ENCODE measurements at regions not wholly inside any gene's neighbourhood (a gene's known extent, or its start where the extent isn't known, plus 50 kb on each side); places are given as distances from the start of the nearest gene placed in this dataset.

DNA sequence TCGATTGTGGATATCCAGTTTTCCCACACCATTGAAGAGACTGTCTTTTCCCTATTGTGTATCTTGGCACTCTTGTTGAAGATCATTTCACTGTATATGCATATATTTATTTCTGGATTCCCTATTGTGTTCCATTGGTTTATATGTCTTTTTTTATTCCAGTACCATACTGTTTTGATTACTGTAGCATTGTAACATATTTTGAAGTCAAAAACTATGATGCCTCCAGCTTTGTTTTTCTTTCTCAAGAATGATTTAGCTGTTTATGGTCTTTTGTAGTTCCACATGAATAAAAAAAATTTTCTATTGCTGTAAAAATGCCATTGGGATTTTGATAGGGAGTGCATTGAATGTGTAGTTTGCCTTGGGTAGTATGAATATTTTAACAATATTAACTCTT, 128.1 kb upstream of the SLC38A2 start:
- Histone ChIP-seq H3K4me3 (no peak overlapping the region), H3K27ac (no peak overlapping the region)
- TF ChIP-seq, protein P1, sequence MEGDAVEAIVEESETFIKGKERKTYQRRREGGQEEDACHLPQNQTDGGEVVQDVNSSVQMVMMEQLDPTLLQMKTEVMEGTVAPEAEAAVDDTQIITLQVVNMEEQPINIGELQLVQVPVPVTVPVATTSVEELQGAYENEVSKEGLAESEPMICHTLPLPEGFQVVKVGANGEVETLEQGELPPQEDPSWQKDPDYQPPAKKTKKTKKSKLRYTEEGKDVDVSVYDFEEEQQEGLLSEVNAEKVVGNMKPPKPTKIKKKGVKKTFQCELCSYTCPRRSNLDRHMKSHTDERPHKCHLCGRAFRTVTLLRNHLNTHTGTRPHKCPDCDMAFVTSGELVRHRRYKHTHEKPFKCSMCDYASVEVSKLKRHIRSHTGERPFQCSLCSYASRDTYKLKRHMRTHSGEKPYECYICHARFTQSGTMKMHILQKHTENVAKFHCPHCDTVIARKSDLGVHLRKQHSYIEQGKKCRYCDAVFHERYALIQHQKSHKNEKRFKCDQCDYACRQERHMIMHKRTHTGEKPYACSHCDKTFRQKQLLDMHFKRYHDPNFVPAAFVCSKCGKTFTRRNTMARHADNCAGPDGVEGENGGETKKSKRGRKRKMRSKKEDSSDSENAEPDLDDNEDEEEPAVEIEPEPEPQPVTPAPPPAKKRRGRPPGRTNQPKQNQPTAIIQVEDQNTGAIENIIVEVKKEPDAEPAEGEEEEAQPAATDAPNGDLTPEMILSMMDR (IDR thresholded peaks at IDR 0.05), result no peak
- no peak for DNase-seq (ENCODE audit: low spot score)

DNA sequence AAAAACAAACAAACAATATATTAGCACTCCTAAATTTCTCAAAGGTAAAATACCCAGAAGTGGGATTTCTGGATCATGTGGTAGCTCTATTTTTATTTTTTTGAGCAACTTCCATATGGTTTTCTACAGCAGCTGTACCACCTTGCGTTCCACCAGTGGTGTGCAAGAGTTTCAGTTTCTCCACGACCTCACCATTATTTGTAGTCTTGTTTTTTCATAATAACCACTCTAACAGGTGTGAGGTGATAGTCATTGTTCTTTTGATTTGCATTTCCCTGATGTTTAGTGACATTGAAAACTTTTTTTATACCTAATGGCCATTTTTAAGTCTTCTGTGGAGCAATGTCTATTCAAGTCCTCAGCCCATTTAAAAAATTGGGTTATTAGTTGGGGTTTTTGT, 127.3 kb upstream of the SLC38A2 start:
- DNase-seq (ENCODE audit: low spot score), result no peak
- TF ChIP-seq, protein P1 (IDR thresholded peaks at IDR 0.05), result no peak

DNA sequence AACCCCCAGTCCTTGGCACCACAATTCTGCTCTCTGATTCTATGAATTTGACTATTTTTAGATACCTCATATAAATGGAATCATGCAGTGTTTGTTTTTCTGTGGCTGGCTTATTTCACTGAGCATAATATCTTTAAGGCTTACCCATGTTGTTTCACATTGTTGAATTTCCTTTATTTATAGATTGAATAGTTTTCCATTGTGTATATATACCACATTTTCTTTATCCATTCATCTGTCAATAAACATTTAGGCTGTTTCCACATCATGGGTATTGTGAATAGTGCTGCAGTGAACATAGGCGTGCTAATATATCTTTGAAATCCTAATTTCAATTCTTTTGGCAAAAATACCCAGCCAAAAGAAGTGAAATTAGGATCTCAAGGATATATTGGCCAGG, 126.7 kb upstream of the SLC38A2 start:
- DNase-seq (ENCODE audit: low spot score), result no peak
- Histone ChIP-seq H3K4me3 (no peak overlapping the region), H3K27ac (no peak overlapping the region)
- TF ChIP-seq, protein P1 (IDR thresholded peaks at IDR 0.05), result no peak

More for the DNA sequence above, 127.3 kb upstream of the SLC38A2 start:
- Histone ChIP-seq H3K27ac (no peak overlapping the region), H3K4me3 (no peak overlapping the region)

DNA sequence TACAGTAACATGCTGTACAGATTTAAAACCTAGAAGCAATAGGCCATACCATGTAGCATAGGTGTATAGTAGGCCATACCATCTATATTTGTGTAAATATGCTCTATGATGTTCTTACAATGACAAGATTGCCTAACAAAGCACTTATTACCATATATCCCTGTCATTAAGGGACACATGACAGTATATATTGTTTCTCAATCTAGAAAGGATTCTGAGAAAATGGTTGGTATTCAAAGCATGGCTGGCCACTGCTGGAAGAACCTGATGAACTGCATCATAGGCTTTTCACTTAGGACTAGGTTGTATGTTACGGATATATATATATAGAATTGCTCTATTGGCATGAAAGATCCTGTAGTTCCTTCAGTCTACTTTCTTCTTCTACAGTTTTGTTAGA, 125.2 kb upstream of the SLC38A2 start:
- Histone ChIP-seq H3K4me3 (no peak overlapping the region), H3K27ac (no peak overlapping the region)
- TF ChIP-seq, protein P1 (IDR thresholded peaks at IDR 0.05), result no peak
- no peak for DNase-seq (ENCODE audit: low spot score)

DNA sequence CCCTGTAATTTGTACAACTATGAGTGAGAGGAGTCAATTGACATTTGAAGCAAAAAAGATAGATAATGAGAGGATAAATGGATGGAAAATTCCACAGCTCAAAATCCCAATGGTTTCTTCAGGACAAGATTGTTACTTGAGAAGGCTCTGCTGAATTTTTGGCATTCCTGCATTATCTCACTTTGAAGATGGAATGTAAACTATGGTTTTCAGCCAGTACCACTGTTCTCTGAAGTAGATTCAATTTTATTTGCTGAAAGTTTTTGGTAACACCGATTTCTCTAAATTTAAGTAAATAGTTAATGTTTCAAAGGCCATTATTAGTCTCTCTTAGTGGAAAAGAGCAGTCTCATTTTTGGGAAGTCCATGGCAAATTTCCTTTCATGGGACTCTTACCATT, 121.9 kb upstream of the SLC38A2 start:
- H3K27ac ChIP-seq, result peak overlapping the region; percentile 25 to 57
- TF ChIP-seq, protein P1 (IDR thresholded peaks at IDR 0.05), result no peak
- no peak overlapping the region for H3K4me3 ChIP-seq
- DNase-seq (ENCODE audit: low spot score), result no peak

DNA sequence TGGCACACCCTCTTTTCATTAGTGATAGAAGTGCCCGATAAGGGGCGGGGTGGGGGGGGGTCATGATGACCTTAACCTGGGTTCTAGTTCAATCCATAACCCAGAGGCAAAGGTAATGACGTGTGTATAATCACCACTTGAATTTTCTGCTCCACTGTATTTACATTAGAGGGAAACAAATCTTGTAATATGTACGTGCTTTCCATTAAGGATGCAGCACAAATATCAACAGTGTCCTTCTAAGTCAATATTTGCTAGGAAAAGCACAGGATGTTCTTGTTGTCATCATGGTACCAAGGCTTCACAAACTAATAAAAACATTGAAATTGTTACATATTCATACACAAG, 121.2 kb upstream of the SLC38A2 start:
- no peak for DNase-seq (ENCODE audit: low spot score)

DNA sequence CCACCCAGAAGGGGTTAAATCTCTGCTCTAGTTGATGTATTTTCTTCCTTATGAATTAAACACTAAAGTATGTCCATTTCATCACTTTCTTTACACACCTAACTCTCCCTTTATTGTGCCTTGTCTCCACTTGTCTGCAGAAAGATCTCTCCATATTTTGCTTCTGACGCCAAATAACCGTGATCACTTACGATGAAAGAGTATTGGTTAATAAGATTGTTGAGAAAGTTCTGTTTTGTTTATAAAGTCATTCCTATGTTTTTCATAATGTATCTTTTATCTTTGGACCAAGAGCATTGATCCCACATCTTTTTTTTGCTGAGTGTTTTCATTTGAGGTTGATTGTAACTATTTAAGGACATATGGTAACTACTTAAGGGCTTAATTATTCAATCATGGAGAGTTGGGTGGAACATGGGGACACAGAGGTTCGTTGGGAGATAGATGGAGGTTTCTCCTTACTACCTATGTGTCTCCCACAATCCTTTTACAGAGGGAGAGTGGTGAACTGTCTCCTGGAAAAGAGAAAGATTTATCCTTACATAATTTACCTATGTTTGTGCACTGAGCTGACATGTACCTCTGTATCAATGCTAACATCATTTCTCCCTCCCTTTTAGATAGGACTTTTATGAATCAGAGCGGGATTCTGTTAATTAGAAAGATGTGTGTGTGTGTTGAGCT, 120.7 kb upstream of the SLC38A2 start:
- peak overlapping the region; percentile 25 to 64 for H3K27ac ChIP-seq
- no peak for DNase-seq (ENCODE audit: low spot score)

More for the DNA sequence above, 121.2 kb upstream of the SLC38A2 start:
- TF ChIP-seq, protein P1 (IDR thresholded peaks at IDR 0.05), result no peak
- Histone ChIP-seq H3K27ac (peak overlapping the region; percentile 25 to 57), H3K4me3 (no peak overlapping the region)

More for the DNA sequence above, 120.7 kb upstream of the SLC38A2 start:
- no peak overlapping the region for H3K4me3 ChIP-seq
- TF ChIP-seq, protein P1 (IDR thresholded peaks at IDR 0.05), result no peak

All from coronary artery (tissue), 2 donors.